ENCODE measurements at regions not wholly inside any gene's neighbourhood (a gene's known extent, or its start where the extent isn't known, plus 50 kb on each side); places are given as distances from the start of the nearest gene placed in this dataset.
A peak's percentile ranks its signal among the peaks of the same experiment; 100 is the strongest.

DNA sequence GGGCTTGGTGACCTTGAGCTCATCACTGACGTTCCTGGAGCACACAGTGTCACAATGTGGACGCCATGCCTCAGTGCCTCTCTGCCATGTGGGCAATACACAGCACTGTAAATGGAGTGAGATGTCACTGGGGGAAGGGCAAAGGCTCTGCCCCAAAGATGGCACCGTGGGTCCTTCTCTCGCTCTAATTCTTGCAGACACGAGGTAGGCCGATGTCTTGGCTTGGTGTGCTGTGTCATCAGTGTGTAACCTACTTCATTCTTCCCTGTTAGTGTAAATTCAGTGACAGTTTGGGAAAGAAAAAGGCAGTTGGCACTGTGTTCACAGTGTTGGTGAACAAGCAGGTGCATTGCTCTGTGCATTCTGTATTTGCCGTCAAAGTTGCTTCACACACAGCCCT lies 309.3 kb upstream of the MYT1L start:
- H3K4me1 ChIP-seq: no peaks in the 10 kb centered on the region
- H3K36me3 ChIP-seq: no peaks in the 10 kb centered on the region
- H3K4me3 ChIP-seq: no peak overlapping the region
- WGBS, 2 donors: 84 to 89% methylated on average over 7 of the region's 7 CpGs
- H3K27ac ChIP-seq: no peak overlapping the region
- peak; percentile 24 for DNase-seq
- H3K9me3 ChIP-seq: no peaks in the 10 kb centered on the region
- intact Hi-C loops (cut with DNase I): no loop called here
- peaks cover 0 to 8% (median 0%) of the 10 kb centered on the region in 3 donors for H3K27me3 ChIP-seq
- TF ChIP-seq, protein P1, sequence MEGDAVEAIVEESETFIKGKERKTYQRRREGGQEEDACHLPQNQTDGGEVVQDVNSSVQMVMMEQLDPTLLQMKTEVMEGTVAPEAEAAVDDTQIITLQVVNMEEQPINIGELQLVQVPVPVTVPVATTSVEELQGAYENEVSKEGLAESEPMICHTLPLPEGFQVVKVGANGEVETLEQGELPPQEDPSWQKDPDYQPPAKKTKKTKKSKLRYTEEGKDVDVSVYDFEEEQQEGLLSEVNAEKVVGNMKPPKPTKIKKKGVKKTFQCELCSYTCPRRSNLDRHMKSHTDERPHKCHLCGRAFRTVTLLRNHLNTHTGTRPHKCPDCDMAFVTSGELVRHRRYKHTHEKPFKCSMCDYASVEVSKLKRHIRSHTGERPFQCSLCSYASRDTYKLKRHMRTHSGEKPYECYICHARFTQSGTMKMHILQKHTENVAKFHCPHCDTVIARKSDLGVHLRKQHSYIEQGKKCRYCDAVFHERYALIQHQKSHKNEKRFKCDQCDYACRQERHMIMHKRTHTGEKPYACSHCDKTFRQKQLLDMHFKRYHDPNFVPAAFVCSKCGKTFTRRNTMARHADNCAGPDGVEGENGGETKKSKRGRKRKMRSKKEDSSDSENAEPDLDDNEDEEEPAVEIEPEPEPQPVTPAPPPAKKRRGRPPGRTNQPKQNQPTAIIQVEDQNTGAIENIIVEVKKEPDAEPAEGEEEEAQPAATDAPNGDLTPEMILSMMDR (IDR thresholded peaks at IDR 0.05): no peak
- TF ChIP-seq POLR2A (IDR thresholded peaks at IDR 0.05): no peak
- no peak for TF ChIP-seq EP300 (IDR thresholded peaks at IDR 0.05)
- no peak for TF ChIP-seq POLR2AphosphoS5 (IDR thresholded peaks at IDR 0.05)

GRCh38 chr2:2639251-2640139 lies 308.4 kb upstream of the MYT1L start:
- Histone ChIP-seq H3K9me3 (no peaks in the 10 kb centered on the region), H3K4me1 (no peaks in the 10 kb centered on the region), H3K27ac (no peak overlapping the region), H3K36me3 (no peaks in the 10 kb centered on the region), H3K27me3 (peaks cover 0 to 7% (median 0%) of the 10 kb centered on the region in 3 donors), H3K4me3 (no peak overlapping the region)
- peak; percentile 29 for DNase-seq
- 75 to 83% methylated on average over 31 of the region's 31 CpGs for WGBS, 2 donors
- intact Hi-C loops (cut with DNase I): no loop called here
- TF ChIP-seq EP300 (IDR thresholded peaks at IDR 0.05) (no peak), POLR2A (IDR thresholded peaks at IDR 0.05) (no peak), POLR2AphosphoS5 (IDR thresholded peaks at IDR 0.05) (no peak)
- TF ChIP-seq, protein P1 (IDR thresholded peaks at IDR 0.05): no peak

DNA sequence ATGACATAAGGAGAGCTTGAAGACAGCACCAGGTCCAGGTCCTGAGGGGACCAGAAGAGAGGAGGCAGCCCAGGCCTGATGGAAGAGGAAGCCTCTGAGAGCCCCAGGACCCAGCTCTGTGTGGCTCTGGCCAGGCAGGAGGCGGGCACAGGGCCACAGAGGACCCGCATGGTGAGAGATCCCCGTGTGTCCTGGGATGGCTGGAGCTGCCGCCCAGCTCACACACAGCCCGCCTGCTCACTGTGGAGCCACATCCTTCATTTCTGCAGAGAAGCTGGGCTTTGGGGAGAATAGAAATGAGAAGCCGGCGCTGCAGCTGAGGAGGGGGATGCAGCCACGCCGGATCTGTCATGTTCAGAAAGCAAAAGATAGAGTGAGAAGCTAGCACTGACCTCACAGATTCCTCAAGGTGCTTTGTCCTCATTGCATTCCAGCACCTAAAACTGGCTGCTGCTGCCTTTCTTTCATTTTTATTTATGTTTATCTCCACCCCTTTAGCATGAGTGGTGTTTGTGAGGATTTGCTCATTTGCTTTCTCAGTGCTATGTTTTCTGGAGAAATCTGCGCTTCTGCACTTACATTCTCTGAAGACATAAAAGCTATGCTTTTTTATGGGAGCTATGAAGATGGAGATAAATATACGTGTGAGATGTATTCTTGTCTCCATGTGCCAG lies 307.6 kb upstream of the MYT1L start:
- 74 to 79% methylated on average over 11 of the region's 11 CpGs for WGBS, 2 donors
- no peak for TF ChIP-seq POLR2A (IDR thresholded peaks at IDR 0.05)
- no peak for TF ChIP-seq EP300 (IDR thresholded peaks at IDR 0.05)
- TF ChIP-seq, protein P1 (IDR thresholded peaks at IDR 0.05): no peak
- no peak for TF ChIP-seq POLR2AphosphoS5 (IDR thresholded peaks at IDR 0.05)
- intact Hi-C loops (cut with DNase I): no loop called here

DNA sequence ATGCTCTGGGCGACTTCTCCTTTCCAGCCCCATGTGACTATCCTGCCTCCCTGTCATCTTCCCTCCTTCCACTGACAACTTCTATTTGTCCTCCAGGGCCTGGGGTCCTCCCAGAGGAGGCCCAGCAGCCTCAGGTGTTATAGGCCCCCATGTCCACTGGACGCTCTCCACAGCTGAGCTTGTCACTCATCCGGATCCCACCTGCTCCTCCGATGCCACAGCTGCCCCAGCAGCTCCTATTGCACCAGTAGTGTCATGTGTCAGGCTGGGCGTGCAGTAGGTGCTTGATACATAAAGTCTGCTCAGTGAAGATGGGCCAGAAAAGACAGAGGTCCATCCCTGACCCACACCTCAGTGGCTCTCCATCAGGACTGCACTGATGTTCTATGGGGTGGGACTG lies 305.7 kb upstream of the MYT1L start:
- intact Hi-C loops (cut with DNase I): no loop called here
- no peak overlapping the region for H3K27ac ChIP-seq
- H3K9me3 ChIP-seq: no peaks in the 10 kb centered on the region
- H3K36me3 ChIP-seq: no peaks in the 10 kb centered on the region
- H3K4me1 ChIP-seq: no peaks in the 10 kb centered on the region
- H3K4me3 ChIP-seq: no peak overlapping the region
- DNase-seq: no peak
- WGBS, 2 donors: 88 to 94% methylated on average over 5 of the region's 5 CpGs
- no peak for TF ChIP-seq POLR2A (IDR thresholded peaks at IDR 0.05)
- TF ChIP-seq, protein P1 (IDR thresholded peaks at IDR 0.05): no peak
- TF ChIP-seq POLR2AphosphoS5 (IDR thresholded peaks at IDR 0.05): no peak
- no peak for TF ChIP-seq EP300 (IDR thresholded peaks at IDR 0.05)
- peaks cover 0 to 7% (median 0%) of the 10 kb centered on the region in 3 donors for H3K27me3 ChIP-seq

More for the DNA sequence above, 307.6 kb upstream of the MYT1L start:
- Histone ChIP-seq H3K27me3 (peaks cover 0 to 7% (median 0%) of the 10 kb centered on the region in 3 donors), H3K4me1 (no peaks in the 10 kb centered on the region), H3K27ac (no peak overlapping the region), H3K36me3 (no peaks in the 10 kb centered on the region), H3K4me3 (no peak overlapping the region), H3K9me3 (no peaks in the 10 kb centered on the region)
- peak; percentile 25 for DNase-seq

Measured in sigmoid colon (tissue), 6 donors.